ENCODE measurements at regions not wholly inside any gene's neighbourhood (a gene's known extent, or its start where the extent isn't known, plus 50 kb on each side); places are given as distances from the start of the nearest gene placed in this dataset.

- H2AFZ ChIP-seq (replicated peaks; ENCODE audit: low read length, poor library complexity) = no peak overlapping the region
- no peak overlapping the region for H4K8ac ChIP-seq (ENCODE audit: low read depth in 2 of 2, low read length in 2 of 2)
- no peak overlapping the region for H3K27ac ChIP-seq (ENCODE audit: insufficient read depth, low read length)
- TF ChIP-seq MAZ (IDR thresholded peaks at IDR 0.05; ENCODE audit: borderline replicate concordance, low read depth, low read length) (no peak), MXI1 (IDR thresholded peaks at IDR 0.05; ENCODE audit: borderline replicate concordance, low read depth, low read length) (no peak), SMC3 (IDR thresholded peaks at IDR 0.05; ENCODE audit: low read depth, low read length) (no peak), RAD21 (IDR thresholded peaks at IDR 0.05; ENCODE audit: low read length) (no peak), USF2 (IDR thresholded peaks at IDR 0.05; ENCODE audit: low read depth, low read length) (no peak), FOS (IDR thresholded peaks at IDR 0.05; ENCODE audit: low read depth, low read length) (no peak), MAFK (IDR thresholded peaks at IDR 0.05; ENCODE audit: low read depth, low read length) (no peak), ELK1 (IDR thresholded peaks at IDR 0.05; ENCODE audit: borderline replicate concordance, low read depth, low read length) (no peak), RCOR1 (IDR thresholded peaks at IDR 0.05; ENCODE audit: insufficient replicate concordance, low read length) (no peak), CEBPB (IDR thresholded peaks at IDR 0.05; ENCODE audit: low read depth, low read length) (no peak), BHLHE40 (IDR thresholded peaks at IDR 0.05; ENCODE audit: low read depth, low read length) (no peak), CTCF (conservative IDR thresholded peaks at IDR 0.05; ENCODE audit: low read depth, low read length) (no peak), CHD1 (IDR thresholded peaks at IDR 0.05; ENCODE audit: low read depth, low read length) (no peak), POLR2A (IDR thresholded peaks at IDR 0.05; ENCODE audit: low read depth, low read length) (no peak), RFX5 (IDR thresholded peaks at IDR 0.05; ENCODE audit: low read depth, low read length) (no peak), NFE2L2 (IDR thresholded peaks at IDR 0.05; ENCODE audit: low read depth, low read length) (no peak)
- H2BK120ac ChIP-seq (ENCODE audit: low read depth, low read length) = no peak overlapping the region
- H3K79me1 ChIP-seq (ENCODE audit: low read depth in 1 of 2, low read length in 2 of 2) = no peaks in the 10 kb centered on the region
- H2AK5ac ChIP-seq (ENCODE audit: low read depth, low read length) = no peak overlapping the region
- intact Hi-C loops (cut with micrococcal nuclease) (no loop called here), in situ Hi-C loops (cut with MboI; ENCODE audit: low sequenced_read_pairs) (no loop called here), dilution Hi-C loops (cut with HindIII; ENCODE audit: low sequenced_read_pairs, unreplicated experiment) (no loop called here)
- H3K9me1 ChIP-seq (ENCODE audit: insufficient read depth, low read length) = no peaks in the 10 kb centered on the region
- WGBS, 2 experiments (ENCODE audit: extremely low coverage in 2 of 2, insufficient read length in 1 of 2) = no CpG with 5 or more reads among the region's 2 CpGs
- no peak overlapping the region for H2AK9ac ChIP-seq (replicated peaks; ENCODE audit: low read depth, low read length, poor library complexity)
- no peak overlapping the region for H3K56ac ChIP-seq (ENCODE audit: extremely low read depth, insufficient read depth, low read length)
- no peak overlapping the region for H3K23ac ChIP-seq (ENCODE audit: low read depth, low read length)
- DNase-seq (no peak), ATAC-seq (ENCODE audit: low read depth) (no peak)
- H3K4me3 ChIP-seq (ENCODE audit: insufficient read depth, low read depth, low read length) = no peak overlapping the region
- H2BK15ac ChIP-seq (ENCODE audit: low read depth, low read length) = no peak overlapping the region
- no peak overlapping the region for H3K9ac ChIP-seq (ENCODE audit: low read depth, low read length)
- H4K91ac ChIP-seq (ENCODE audit: insufficient read depth, low read depth, low read length) = no peak overlapping the region
- H3K4me1 ChIP-seq (ENCODE audit: control insufficient read depth, insufficient read depth, low read length) = no peaks in the 10 kb centered on the region
- H3K9me3 ChIP-seq (ENCODE audit: control insufficient read depth, insufficient read depth, low read length) = no peaks in the 10 kb centered on the region
- H3K27me3 ChIP-seq (ENCODE audit: control insufficient read depth, insufficient read depth, low read length) = no peaks in the 10 kb centered on the region
- H4K5ac ChIP-seq (ENCODE audit: low read depth, low read length) = no peak overlapping the region
- POLR2A ChIA-PET (ENCODE audit: unreplicated experiment) = no interaction called here
- H3K14ac ChIP-seq (replicated peaks; ENCODE audit: low read depth, low read length) = no peak overlapping the region
- H2BK20ac ChIP-seq (ENCODE audit: low read depth, low read length) = no peak overlapping the region
- no TSS peak for BruUV-seq (replicated peaks)
- no peaks in the 10 kb centered on the region for H3K36me3 ChIP-seq (ENCODE audit: control insufficient read depth, insufficient read depth, low read length)
- no peak overlapping the region for H3K4ac ChIP-seq (ENCODE audit: low read depth, low read length)
- CTCF ChIA-PET = no interaction called here
- no peak overlapping the region for H3K4me2 ChIP-seq (ENCODE audit: low read depth, low read length)
- H4K20me1 ChIP-seq (ENCODE audit: insufficient read depth, low read length) = no peaks in the 10 kb centered on the region
- no peak overlapping the region for H3K18ac ChIP-seq (ENCODE audit: low read depth, low read length)
- H2BK5ac ChIP-seq (ENCODE audit: low read depth, low read length, poor library complexity, severe bottlenecking) = no peak overlapping the region
These were observed 368.3 kb downstream of the FAM181B start for GRCh38 chr11:82365351-82365750.
